Coronary artery (tissue), 2 donors: ENCODE measurements at regions not wholly inside any gene's neighbourhood (a gene's known extent, or its start where the extent isn't known, plus 50 kb on each side); places are given as distances from the start of the nearest gene placed in this dataset.

ENCODE experiments used
- DNase-seq: peaks from one replicate; pipeline ENCODE4 v3.0.0-alpha.2; 2017; ENCODE audit warnings: low spot score
- H3K27ac ChIP-seq, 2 donors: fragments of 200-600 bp; sonication (generic); one replicate each; pipeline ENCODE4 v1.5.1; 2016 to 2019
- H3K4me3 ChIP-seq: fragments of 200-600 bp; sonication (generic); 2 replicates; pipeline ENCODE4 v1.5.1; 2016; ENCODE audit warnings: mild to moderate bottlenecking, moderate library complexity
- CTCF ChIP-seq: fragments of 200-600 bp; sonication (generic); IDR thresholded peaks from one replicate; pipeline ENCODE4 v1.5.1; 2019; ENCODE audit warnings: antibody characterized with exemption

- no peak overlapping the region for H3K27ac ChIP-seq
- TF ChIP-seq CTCF: no peak
These were observed 139.0 kb upstream of the KLF7 start for GRCh38 chr2:207304761-207305160.

GRCh38 chr2:207308519-207309224 is 142.9 kb upstream of the KLF7 start:
- Histone ChIP-seq H3K27ac (no peak overlapping the region), H3K4me3 (no peak overlapping the region)
- DNase-seq: no peak
- TF ChIP-seq CTCF: no peak

More at GRCh38 chr2:207304761-207305160, 139.0 kb upstream of the KLF7 start:
- no peak for DNase-seq
- H3K4me3 ChIP-seq: no peak overlapping the region

- TF ChIP-seq CTCF: no peak
- DNase-seq: no peak
- H3K27ac ChIP-seq: peak overlapping the region in 1 of 2 donors; percentile 62
- H3K4me3 ChIP-seq: no peak overlapping the region
These were observed 145.7 kb upstream of the KLF7 start for GRCh38 chr2:207311316-207312005.

GRCh38 chr2:207312006-207312356 is 146.2 kb upstream of the KLF7 start:
- H3K4me3 ChIP-seq: no peak overlapping the region
- DNase-seq: no peak
- TF ChIP-seq CTCF: no peak
- H3K27ac ChIP-seq: peak overlapping the region in 1 of 2 donors; percentile 51

- TF ChIP-seq CTCF: no peak
- no peak for DNase-seq
- H3K27ac ChIP-seq: no peak overlapping the region
- H3K4me3 ChIP-seq: no peak overlapping the region
These were observed 148.2 kb upstream of the KLF7 start for GRCh38 chr2:207313947-207314346.

GRCh38 chr2:207315131-207315530 is 149.4 kb upstream of the KLF7 start:
- H3K27ac ChIP-seq: no peak overlapping the region
- DNase-seq: no peak
- H3K4me3 ChIP-seq: no peak overlapping the region
- TF ChIP-seq CTCF: no peak

- no peak for TF ChIP-seq CTCF
- no peak for DNase-seq
- no peak overlapping the region for H3K4me3 ChIP-seq
These were observed 150.7 kb upstream of the KLF7 start for GRCh38 chr2:207316484-207316883.

More at GRCh38 chr2:207316484-207316883, 150.7 kb upstream of the KLF7 start:
- no peak overlapping the region for H3K27ac ChIP-seq
